AG09319 (cell line): ENCODE measurements at regions not wholly inside any gene's neighbourhood (a gene's known extent, or its start where the extent isn't known, plus 50 kb on each side); places are given as distances from the start of the nearest gene placed in this dataset.

Experiments used
- DNase-seq: peaks from one replicate; pipeline ENCODE4 v3.0.0-alpha.2; 2010; ENCODE audit warnings: low read depth; ENCODE audit errors: extremely low read depth
- CTCF ChIP-seq: IDR thresholded peaks from 2 replicates; pipeline ENCODE4 v1.5.1; 2011; ENCODE audit warnings: low read depth, mild to moderate bottlenecking, inconsistent platforms, low read length, moderate library complexity

DNA sequence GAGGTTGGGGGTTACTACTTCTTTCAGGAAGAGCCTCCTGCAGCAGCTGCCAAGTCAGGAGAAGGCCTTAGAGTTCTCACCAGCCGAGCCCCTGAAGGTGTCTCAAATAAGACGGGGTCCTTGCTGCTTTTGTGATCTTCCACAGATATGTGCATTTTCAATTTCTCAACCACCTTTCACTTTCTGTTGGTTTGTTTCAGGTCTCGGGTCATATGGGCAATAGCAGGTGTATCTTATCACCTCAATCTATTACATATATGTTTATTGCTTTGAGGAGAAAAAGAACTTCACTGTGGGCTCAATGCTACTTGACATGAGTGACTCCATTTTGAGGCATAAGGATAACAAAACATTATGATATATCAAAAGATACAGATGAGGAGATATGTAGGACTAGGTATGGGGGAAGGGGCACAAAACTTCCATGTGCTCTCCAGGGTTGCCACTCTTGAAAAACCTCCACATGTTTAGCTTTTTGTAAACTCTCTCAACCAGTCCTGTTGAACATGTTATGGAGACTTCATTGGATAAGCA lies 1171.4 kb upstream of the ADGRL2 start:
- TF ChIP-seq CTCF: no peak
- DNase-seq: no peak

GRCh38 chr1:80624682-80625081 lies 1176.1 kb upstream of the ADGRL2 start:
- DNase-seq: no peak
- TF ChIP-seq CTCF: no peak

- no peak for DNase-seq
- no peak for TF ChIP-seq CTCF
Measured at GRCh38 chr1:80607064-80607463, 1193.7 kb upstream of the ADGRL2 start.

GRCh38 chr1:80594013-80594412 lies 1206.7 kb upstream of the ADGRL2 start:
- DNase-seq: no peak
- TF ChIP-seq CTCF: no peak

DNA sequence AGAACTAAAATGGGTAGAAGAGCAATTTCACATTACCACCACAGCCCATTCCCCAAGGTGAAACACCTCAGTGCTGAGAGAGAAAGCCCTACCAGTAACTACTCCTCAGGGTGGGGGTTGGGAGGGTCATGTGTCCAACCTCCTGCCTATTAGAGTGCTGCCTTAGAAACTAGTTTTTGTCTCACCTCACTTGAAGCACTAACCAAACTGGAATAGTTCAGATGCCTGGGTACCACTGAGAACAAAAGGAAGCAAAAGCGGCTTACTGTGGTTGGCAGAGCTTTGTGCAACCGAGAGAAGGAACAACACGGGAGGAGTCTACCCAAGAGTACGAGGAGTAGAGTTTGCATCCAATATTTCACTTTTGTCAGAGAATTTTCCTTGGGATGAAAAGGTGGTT lies 1207.5 kb upstream of the ADGRL2 start:
- DNase-seq: no peak
- TF ChIP-seq CTCF: no peak

- TF ChIP-seq CTCF: no peak
- no peak for DNase-seq
Measured at GRCh38 chr1:80582980-80583379, 1217.8 kb upstream of the ADGRL2 start.

DNA sequence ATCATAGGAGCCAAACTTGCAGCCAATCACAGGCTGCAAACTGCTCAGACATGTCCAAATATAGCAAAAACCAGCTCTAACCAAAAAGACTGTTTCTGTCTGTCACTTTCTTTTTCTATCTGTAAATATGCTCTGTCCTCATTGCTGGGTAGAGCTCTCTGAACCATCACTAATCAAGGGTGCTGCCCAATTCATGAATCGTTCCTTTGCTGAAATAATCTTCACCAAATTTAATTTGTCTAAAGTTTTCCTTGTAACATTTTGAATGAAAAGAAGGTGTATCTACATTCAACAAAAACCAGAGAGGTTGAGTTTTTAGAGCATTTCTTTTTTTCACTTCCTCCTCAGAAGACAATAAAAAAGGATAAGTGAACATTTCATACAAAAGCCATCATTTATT lies 1221.7 kb upstream of the ADGRL2 start:
- no peak for DNase-seq
- TF ChIP-seq CTCF: no peak
